ENCODE measurements at regions not wholly inside any gene's neighbourhood (a gene's known extent, or its start where the extent isn't known, plus 50 kb on each side); places are given as distances from the start of the nearest gene placed in this dataset.

- TF ChIP-seq NFIC (IDR thresholded peaks at IDR 0.05; ENCODE audit: low read depth, low read length) (no peak), JUNB (IDR thresholded peaks at IDR 0.05) (no peak), MTA2 (IDR thresholded peaks at IDR 0.05; ENCODE audit: low read depth) (no peak), CTCF (IDR thresholded peaks at IDR 0.05 in 2 of 3, conservative IDR thresholded peaks at IDR 0.05 in 1 of 3; ENCODE audit: control insufficient read depth in 2 of 3, extremely low read depth in 1 of 3, insufficient read depth in 1 of 3, low read depth in 3 of 3, low read length in 3 of 3) (no peak), EP300 (IDR thresholded peaks at IDR 0.05; ENCODE audit: borderline replicate concordance in 1 of 2, control insufficient read depth in 1 of 2, low read depth in 2 of 2, low read length in 2 of 2) (no peak), RFX5 (IDR thresholded peaks at IDR 0.05; ENCODE audit: low read depth, low read length) (no peak), CBX3 (IDR thresholded peaks at IDR 0.05; ENCODE audit: borderline replicate concordance, low read depth) (no peak), BHLHE40 (IDR thresholded peaks at IDR 0.05; ENCODE audit: borderline replicate concordance in 1 of 2, low read depth in 2 of 2, low read length in 1 of 2) (no peak), GABPA (IDR thresholded peaks at IDR 0.05; ENCODE audit: low read depth) (no peak), EZH2 (IDR thresholded peaks at IDR 0.05; ENCODE audit: borderline replicate concordance, control insufficient read depth, low read depth, low read length) (no peak)
These were observed 279.8 kb downstream of the IKZF2 start for GRCh38 chr2:212871597-212871996.

Data from GM12878 (cell line).